Tibial artery (tissue), 4 donors: ENCODE measurements at regions not wholly inside any gene's neighbourhood (a gene's known extent, or its start where the extent isn't known, plus 50 kb on each side); places are given as distances from the start of the nearest gene placed in this dataset.

Source experiments
- DNase-seq, 2 donors: peaks; one replicate each; pipeline ENCODE4 v3.0.0-alpha.2; 2019
- H3K27ac ChIP-seq, 2 donors: fragments of 200-600 bp; sonication (generic) in 1 of 2; 1 replicate in 1 of 2; 2 replicates in 1 of 2; pipeline ENCODE4 v1.5.1; 2018 to 2019; ENCODE audit warnings: mild to moderate bottlenecking in 1 of 2
- H3K27me3 ChIP-seq, 2 donors: fragments of 200-600 bp; sonication (generic) in 1 of 2; one replicate each; pipeline versions ENCODE4 v1.5.1 to v1.6.0; 2016 to 2019
- H3K36me3 ChIP-seq, 3 donors: fragments of 200-600 bp; sonication (generic) in 2 of 3; one replicate each; pipeline ENCODE4 v1.5.1; 2016 to 2019; ENCODE audit warnings: mild to moderate bottlenecking in 2 of 3
- H3K4me1 ChIP-seq, 4 donors: fragments of 200-600 bp; sonication (generic) in 2 of 4; 1 replicate in 3 of 4; 2 replicates in 1 of 4; pipeline ENCODE4 v1.5.1; 2016 to 2019
- H3K4me3 ChIP-seq, 2 donors: fragments of 200-600 bp; sonication (generic) in 1 of 2; 1 replicate in 1 of 2; 2 replicates in 1 of 2; pipeline ENCODE4 v1.5.1; 2018 to 2019; ENCODE audit warnings: mild to moderate bottlenecking in 2 of 2
- H3K9me3 ChIP-seq, 3 donors: fragments of 200-600 bp; sonication (generic) in 1 of 3; one replicate each; pipeline ENCODE4 v1.5.1; 2016 to 2019
- CTCF ChIP-seq, 2 experiments: fragments of 200-600 bp in 1 of 2; fragments of 450-650 bp in 1 of 2; IDR thresholded peaks; one replicate each; pipeline ENCODE4 v1.5.1; 2017 to 2019; ENCODE audit warnings: antibody characterized with exemption in 2 of 2, mild to moderate bottlenecking in 1 of 2, moderate library complexity in 1 of 2
- intact Hi-C: fragments of 100-400 bp; cut with DNase I; formaldehyde crosslinking; loops from one replicate; pipeline ENCODE4 v1.15.0; 2023; ENCODE audit warnings: low total_unique reads

GRCh38 chr7:117951285-117951684 lies 78.0 kb upstream of the CTTNBP2 start:
- Histone ChIP-seq H3K36me3 (no peaks in the 10 kb centered on the region), H3K27me3 (no peaks in the 10 kb centered on the region), H3K27ac (no peak overlapping the region), H3K9me3 (peaks cover 0 to 6% (median 0%) of the 10 kb centered on the region in 3 donors), H3K4me1 (no peaks in the 10 kb centered on the region), H3K4me3 (no peak overlapping the region)
- TF ChIP-seq CTCF (IDR thresholded peaks at IDR 0.05) = no peak
- intact Hi-C loops = no loop called here
- DNase-seq = no peak

GRCh38 chr7:117951691-117952280 lies 78.5 kb upstream of the CTTNBP2 start:
- TF ChIP-seq CTCF (IDR thresholded peaks at IDR 0.05) = no peak
- intact Hi-C loops = no loop called here
- Histone ChIP-seq H3K27me3 (no peaks in the 10 kb centered on the region), H3K27ac (no peak overlapping the region), H3K36me3 (no peaks in the 10 kb centered on the region), H3K4me3 (no peak overlapping the region), H3K9me3 (peaks cover 0 to 6% (median 0%) of the 10 kb centered on the region in 3 donors), H3K4me1 (no peaks in the 10 kb centered on the region)
- DNase-seq = no peak

- no peak overlapping the region for H3K27ac ChIP-seq
- H3K4me1 ChIP-seq = no peaks in the 10 kb centered on the region
- peaks cover 0 to 6% (median 0%) of the 10 kb centered on the region in 3 donors for H3K9me3 ChIP-seq
- no peak overlapping the region for H3K4me3 ChIP-seq
- DNase-seq = no peak
- no peaks in the 10 kb centered on the region for H3K27me3 ChIP-seq
- intact Hi-C loops = no loop called here
- TF ChIP-seq CTCF (IDR thresholded peaks at IDR 0.05) = no peak
- no peaks in the 10 kb centered on the region for H3K36me3 ChIP-seq
Observed at GRCh38 chr7:117955046-117955445, 81.8 kb upstream of the CTTNBP2 start.

GRCh38 chr7:117960351-117960750 lies 87.1 kb upstream of the CTTNBP2 start:
- no peak for DNase-seq
- Histone ChIP-seq H3K36me3 (no peaks in the 10 kb centered on the region), H3K27me3 (no peaks in the 10 kb centered on the region), H3K4me1 (peaks cover 0 to 3% (median 0%) of the 10 kb centered on the region in 4 donors), H3K27ac (no peak overlapping the region), H3K4me3 (no peak overlapping the region), H3K9me3 (no peaks in the 10 kb centered on the region)
- intact Hi-C loops = no loop called here
- no peak for TF ChIP-seq CTCF (IDR thresholded peaks at IDR 0.05)

GRCh38 chr7:117961235-117961634 lies 88.0 kb upstream of the CTTNBP2 start:
- Histone ChIP-seq H3K9me3 (no peaks in the 10 kb centered on the region), H3K4me3 (no peak overlapping the region), H3K27ac (no peak overlapping the region), H3K4me1 (peaks cover 0 to 3% (median 0%) of the 10 kb centered on the region in 4 donors), H3K27me3 (no peaks in the 10 kb centered on the region), H3K36me3 (no peaks in the 10 kb centered on the region)
- intact Hi-C loops = no loop called here
- peak in 1 of 2 donors; percentile 67 for DNase-seq
- no peak for TF ChIP-seq CTCF (IDR thresholded peaks at IDR 0.05)
